Mammary epithelial cell (primary cell): ENCODE measurements at regions not wholly inside any gene's neighbourhood (a gene's known extent, or its start where the extent isn't known, plus 50 kb on each side); places are given as distances from the start of the nearest gene placed in this dataset.

Experiments
- EZH2 ChIP-seq: IDR thresholded peaks from 2 replicates; pipeline ENCODE4 v1.6.1; 2012; ENCODE audit warnings: low read length, inconsistent platforms, borderline replicate concordance
- TF ChIP-seq, protein P1 (sequence below), 2 donors: IDR thresholded peaks in 1 of 2; conservative IDR thresholded peaks in 1 of 2; 2 replicates each; pipeline ENCODE4 v1.5.1; 2011 to 2012; ENCODE audit warnings: inconsistent platforms in 2 of 2, low read length in 2 of 2, mild to moderate bottlenecking in 2 of 2, control low read depth in 1 of 2, low read depth in 1 of 2; ENCODE audit not compliant: insufficient read depth in 1 of 2; ENCODE audit errors: extremely low read depth in 1 of 2

DNA sequence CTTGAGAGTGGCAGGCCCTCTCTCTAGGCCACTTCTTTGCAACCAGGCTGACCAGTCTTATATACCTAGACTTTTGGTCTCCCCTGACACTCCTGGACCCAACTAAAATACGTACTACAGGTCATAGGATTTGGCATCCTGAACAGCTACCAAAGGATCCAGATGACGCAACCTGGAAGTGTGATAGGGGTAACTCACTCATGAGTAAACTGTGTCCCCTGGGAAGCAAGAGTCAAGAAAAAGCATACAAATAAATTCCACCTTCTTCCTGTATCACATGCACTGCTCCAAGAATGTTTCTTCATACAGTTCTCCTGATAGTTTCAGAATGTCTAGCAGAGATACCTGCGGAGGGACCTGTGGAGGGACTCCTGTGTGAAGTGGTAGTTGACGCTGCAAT lies 172.3 kb downstream of the MDFIC start:
- TF ChIP-seq, protein P1, sequence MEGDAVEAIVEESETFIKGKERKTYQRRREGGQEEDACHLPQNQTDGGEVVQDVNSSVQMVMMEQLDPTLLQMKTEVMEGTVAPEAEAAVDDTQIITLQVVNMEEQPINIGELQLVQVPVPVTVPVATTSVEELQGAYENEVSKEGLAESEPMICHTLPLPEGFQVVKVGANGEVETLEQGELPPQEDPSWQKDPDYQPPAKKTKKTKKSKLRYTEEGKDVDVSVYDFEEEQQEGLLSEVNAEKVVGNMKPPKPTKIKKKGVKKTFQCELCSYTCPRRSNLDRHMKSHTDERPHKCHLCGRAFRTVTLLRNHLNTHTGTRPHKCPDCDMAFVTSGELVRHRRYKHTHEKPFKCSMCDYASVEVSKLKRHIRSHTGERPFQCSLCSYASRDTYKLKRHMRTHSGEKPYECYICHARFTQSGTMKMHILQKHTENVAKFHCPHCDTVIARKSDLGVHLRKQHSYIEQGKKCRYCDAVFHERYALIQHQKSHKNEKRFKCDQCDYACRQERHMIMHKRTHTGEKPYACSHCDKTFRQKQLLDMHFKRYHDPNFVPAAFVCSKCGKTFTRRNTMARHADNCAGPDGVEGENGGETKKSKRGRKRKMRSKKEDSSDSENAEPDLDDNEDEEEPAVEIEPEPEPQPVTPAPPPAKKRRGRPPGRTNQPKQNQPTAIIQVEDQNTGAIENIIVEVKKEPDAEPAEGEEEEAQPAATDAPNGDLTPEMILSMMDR (conservative IDR thresholded peaks at IDR 0.05 in 1 of 2, IDR thresholded peaks at IDR 0.05 in 1 of 2; ENCODE audit: extremely low read depth in 1 of 2, insufficient read depth in 1 of 2, low read depth in 1 of 2, low read length in 2 of 2): no peak
- no peak for TF ChIP-seq EZH2
